ENCODE measurements at regions not wholly inside any gene's neighbourhood (a gene's known extent, or its start where the extent isn't known, plus 50 kb on each side); places are given as distances from the start of the nearest gene placed in this dataset.

GRCh38 chr13:34698945-34699344, 243.1 kb upstream of the NBEA start:
- no peak; a peak in 1 of 22 replicates for TF ChIP-seq Cebpa-rat (IDR thresholded peaks at IDR 0.05)
- H3K4me2 ChIP-seq, result no peak overlapping the region
- no peaks in the 10 kb centered on the region for H3K4me1 ChIP-seq
- no peaks in the 10 kb centered on the region for H3K9me3 ChIP-seq (replicated peaks in 1 of 11)
- H3K9ac ChIP-seq, result no peak overlapping the region
- H3K36me3 ChIP-seq, result no peaks in the 10 kb centered on the region
- H3K4me3 ChIP-seq, result no peak overlapping the region
- H3K27me3 ChIP-seq, result no peaks in the 10 kb centered on the region
- H4K20me1 ChIP-seq, result no peaks in the 10 kb centered on the region
- no peak overlapping the region for H3K27ac ChIP-seq

GRCh38 chr13:34700155-34700554, 241.9 kb upstream of the NBEA start:
- Histone ChIP-seq H3K9me3 (replicated peaks in 1 of 11) (no peaks in the 10 kb centered on the region), H3K4me3 (no peak overlapping the region), H3K27me3 (no peaks in the 10 kb centered on the region), H3K9ac (no peak overlapping the region), H4K20me1 (no peaks in the 10 kb centered on the region), H3K36me3 (no peaks in the 10 kb centered on the region), H3K4me1 (no peaks in the 10 kb centered on the region), H3K4me2 (no peak overlapping the region), H3K27ac (no peak overlapping the region)
- TF ChIP-seq Cebpa-rat (IDR thresholded peaks at IDR 0.05), result no peak

- Histone ChIP-seq H4K20me1 (no peaks in the 10 kb centered on the region), H3K27ac (no peak overlapping the region), H3K9me3 (replicated peaks in 1 of 11) (no peaks in the 10 kb centered on the region), H3K4me2 (no peak overlapping the region), H3K4me1 (no peaks in the 10 kb centered on the region), H3K4me3 (no peak overlapping the region), H3K27me3 (no peaks in the 10 kb centered on the region), H3K9ac (no peak overlapping the region), H3K36me3 (no peaks in the 10 kb centered on the region)
- no peak for TF ChIP-seq Cebpa-rat (IDR thresholded peaks at IDR 0.05)
These were observed 240.2 kb upstream of the NBEA start for GRCh38 chr13:34701919-34702318.

- no peak overlapping the region for H3K27ac ChIP-seq
- H3K4me1 ChIP-seq, result no peaks in the 10 kb centered on the region
- no peak overlapping the region for H3K4me3 ChIP-seq
- H3K9ac ChIP-seq, result no peak overlapping the region
- no peaks in the 10 kb centered on the region for H3K36me3 ChIP-seq
- H3K9me3 ChIP-seq (replicated peaks in 1 of 11), result peaks cover 0 to 9% (median 0%) of the 10 kb centered on the region in 11 experiments; a peak in 1 of 22 replicates
- TF ChIP-seq Cebpa-rat (IDR thresholded peaks at IDR 0.05), result no peak
- no peak overlapping the region for H3K4me2 ChIP-seq
- H4K20me1 ChIP-seq, result no peaks in the 10 kb centered on the region
- no peaks in the 10 kb centered on the region for H3K27me3 ChIP-seq
These were observed 233.3 kb upstream of the NBEA start for GRCh38 chr13:34708566-34709313.

- Histone ChIP-seq H3K4me1 (peaks cover 0 to 9% (median 0%) of the 10 kb centered on the region in 10 experiments; a peak in 3 of 20 replicates), H3K4me2 (peak overlapping the region in 2 of 11 experiments; percentile 3 to 46; a peak in 4 of 22 replicates), H3K4me3 (no peak overlapping the region)
These were observed 222.8 kb upstream of the NBEA start for GRCh38 chr13:34719060-34719875.

GRCh38 chr13:34720618-34721017, 221.5 kb upstream of the NBEA start:
- no peak overlapping the region for H3K4me3 ChIP-seq
- TF ChIP-seq Cebpa-rat (IDR thresholded peaks at IDR 0.05), result no peak
- H3K27me3 ChIP-seq, result no peaks in the 10 kb centered on the region
- no peak overlapping the region for H3K9ac ChIP-seq
- peaks cover 0 to 10% (median 6%) of the 10 kb centered on the region in 11 experiments; a peak in 7 of 22 replicates for H3K9me3 ChIP-seq (replicated peaks in 1 of 11)
- no peak overlapping the region for H3K27ac ChIP-seq
- peaks cover 0 to 9% (median 0%) of the 10 kb centered on the region in 10 experiments; a peak in 3 of 20 replicates for H3K4me1 ChIP-seq
- H3K36me3 ChIP-seq, result no peaks in the 10 kb centered on the region
- H3K4me2 ChIP-seq, result no peak overlapping the region
- no peaks in the 10 kb centered on the region for H4K20me1 ChIP-seq

More at GRCh38 chr13:34719060-34719875, 222.8 kb upstream of the NBEA start:
- Histone ChIP-seq H3K27ac (no peak overlapping the region), H3K36me3 (no peaks in the 10 kb centered on the region), H3K27me3 (no peaks in the 10 kb centered on the region), H3K9me3 (replicated peaks in 1 of 11) (peaks cover 0 to 10% (median 6%) of the 10 kb centered on the region in 11 experiments; a peak in 7 of 22 replicates), H3K9ac (no peak overlapping the region), H4K20me1 (no peaks in the 10 kb centered on the region)
- no peak for TF ChIP-seq Cebpa-rat (IDR thresholded peaks at IDR 0.05)

GRCh38 chr13:34721631-34722595, 220.2 kb upstream of the NBEA start:
- TF ChIP-seq Cebpa-rat (IDR thresholded peaks at IDR 0.05), result no peak
- no peaks in the 10 kb centered on the region for H4K20me1 ChIP-seq
- H3K4me1 ChIP-seq, result peaks cover 0 to 9% (median 0%) of the 10 kb centered on the region in 10 experiments; a peak in 3 of 20 replicates
- H3K27ac ChIP-seq, result no peak overlapping the region
- H3K4me3 ChIP-seq, result no peak overlapping the region
- H3K4me2 ChIP-seq, result no peak overlapping the region
- no peaks in the 10 kb centered on the region for H3K27me3 ChIP-seq
- H3K36me3 ChIP-seq, result no peaks in the 10 kb centered on the region
- H3K9me3 ChIP-seq (replicated peaks in 1 of 11), result peaks cover 0 to 10% (median 6%) of the 10 kb centered on the region in 11 experiments; a peak in 7 of 22 replicates
- H3K9ac ChIP-seq, result no peak overlapping the region

- Histone ChIP-seq H3K4me2 (no peak overlapping the region), H4K20me1 (no peaks in the 10 kb centered on the region), H3K9me3 (replicated peaks in 1 of 11) (peaks cover 0 to 10% (median 6%) of the 10 kb centered on the region in 11 experiments; a peak in 7 of 22 replicates), H3K9ac (no peak overlapping the region), H3K27me3 (no peaks in the 10 kb centered on the region), H3K27ac (no peak overlapping the region), H3K36me3 (no peaks in the 10 kb centered on the region), H3K4me1 (peaks cover 0 to 9% (median 0%) of the 10 kb centered on the region in 10 experiments; a peak in 3 of 20 replicates), H3K4me3 (no peak overlapping the region)
- TF ChIP-seq Cebpa-rat (IDR thresholded peaks at IDR 0.05), result no peak
These were observed 219.1 kb upstream of the NBEA start for GRCh38 chr13:34722922-34723321.
